ENCODE measurements at regions not wholly inside any gene's neighbourhood (a gene's known extent, or its start where the extent isn't known, plus 50 kb on each side); places are given as distances from the start of the nearest gene placed in this dataset.
A peak's percentile ranks its signal among the peaks of the same experiment; 100 is the strongest.
"Not testable (repeated sequence)": the region's sequence is repeated elsewhere in the genome, so short reads cannot be mapped to it uniquely, and the experiment has no call there.

DNA sequence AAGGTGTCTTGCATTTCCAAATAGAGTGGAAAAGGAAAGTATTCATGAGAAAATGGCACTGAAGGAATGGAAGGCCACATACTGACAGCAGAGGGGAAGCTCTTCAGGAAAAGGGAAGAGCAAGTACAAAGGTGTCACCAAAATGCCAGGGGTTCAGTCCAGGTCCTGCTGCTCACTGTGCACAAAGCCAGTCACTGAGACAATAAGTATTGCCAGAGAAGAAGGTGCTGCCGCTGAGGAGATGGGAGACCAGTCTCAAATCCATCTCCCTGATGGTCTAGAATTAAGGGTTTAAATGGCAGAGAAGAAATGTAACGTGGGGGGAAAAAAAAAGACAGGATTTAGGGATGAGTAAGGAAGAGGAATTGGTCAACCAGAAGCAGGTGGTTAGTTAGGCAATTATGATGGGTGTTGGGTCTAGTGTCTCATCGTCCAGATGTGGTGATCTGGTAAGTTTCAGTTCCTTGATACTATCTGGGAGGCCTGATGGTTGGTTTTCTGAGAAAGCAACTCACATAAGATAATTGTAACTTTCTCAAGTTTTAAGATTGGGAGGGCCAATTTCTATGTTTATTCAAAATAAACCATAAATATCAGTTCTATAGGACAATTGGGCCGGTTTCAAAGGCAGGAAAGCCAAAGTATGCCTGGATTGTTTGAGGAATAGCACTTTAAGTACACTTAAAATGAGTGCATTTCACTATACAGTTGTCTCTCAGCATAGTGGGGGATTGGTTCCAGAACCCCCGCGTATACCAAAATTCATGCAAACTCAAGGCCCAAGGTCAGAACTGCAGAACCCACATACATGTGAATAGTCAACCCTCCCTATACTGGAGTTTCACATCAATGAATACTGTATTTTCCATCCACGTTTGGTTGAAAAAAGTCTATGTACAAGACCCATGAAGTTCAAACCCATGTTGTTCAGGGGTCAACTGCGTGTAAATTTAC is 109.1 kb upstream of the DNAJC10 start:
- Histone ChIP-seq H3K36me3 (ENCODE audit: insufficient read depth, low read length) (no peaks in the 10 kb centered on the region), H3K4me3 (ENCODE audit: low read length in 2 of 2) (no peak overlapping the region), H3K9me3 (ENCODE audit: control insufficient read depth in 1 of 2, low read length in 2 of 2) (no peaks in the 10 kb centered on the region), H3K27me3 (ENCODE audit: insufficient read depth, low read length) (no peaks in the 10 kb centered on the region), H3K4me1 (ENCODE audit: insufficient read depth, low read length) (no peaks in the 10 kb centered on the region), H3K27ac (ENCODE audit: low read depth, low read length) (no peak overlapping the region)
- Mint-ChIP-seq H3K27me3 (peaks cover 5% of the 10 kb centered on the region in 2 donors), H3K9me3 (peaks cover 0 to 5% (median under 1%) of the 10 kb centered on the region in 8 donors), H3K4me1 (no peaks in the 10 kb centered on the region), H3K36me3 (no peaks in the 10 kb centered on the region), H3K4me3 (no peak overlapping the region), H3K27ac (no peak overlapping the region)
- no peak for DNase-seq
- CTCF ChIA-PET (ENCODE audit: partially characterized antibody): no interaction called here
- POLR2A ChIA-PET (ENCODE audit: partially characterized antibody): no interaction called here
- intact Hi-C loops (cut with micrococcal nuclease): no loop called here

DNA sequence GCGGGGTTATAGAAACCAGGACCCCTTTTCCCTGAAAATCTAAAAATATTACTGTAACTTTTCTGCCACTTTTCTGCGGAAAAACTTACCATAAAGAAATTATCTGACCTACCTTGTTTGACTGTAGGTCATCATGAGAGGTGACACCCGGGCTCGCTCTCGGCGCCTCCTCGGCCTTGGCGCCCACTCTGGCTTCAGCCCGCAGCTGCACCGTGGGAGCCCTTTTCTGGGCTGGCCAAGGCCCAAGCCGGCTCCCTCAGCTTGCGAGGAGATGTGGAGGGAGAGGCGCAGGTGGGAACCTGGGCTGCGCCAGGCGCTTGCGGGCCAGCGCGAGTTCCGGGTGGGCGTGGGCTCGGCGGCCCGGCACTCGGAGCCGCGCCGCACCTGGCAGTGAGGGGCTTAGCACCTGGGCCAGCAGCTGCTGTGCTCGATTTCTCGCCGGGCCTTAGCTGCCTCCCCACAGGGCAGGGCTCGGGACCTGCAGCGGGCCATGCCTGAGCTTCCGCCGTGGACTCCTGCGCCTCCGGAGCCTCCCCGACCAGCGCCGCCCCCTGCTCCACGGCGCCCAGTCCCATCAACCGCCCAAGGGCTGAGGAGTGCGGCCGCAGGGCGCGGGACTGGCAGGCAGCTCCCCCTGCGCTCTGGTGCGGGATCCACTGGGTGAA is 107.7 kb upstream of the DNAJC10 start:
- no peaks in the 10 kb centered on the region for H3K36me3 ChIP-seq (ENCODE audit: insufficient read depth, low read length)
- CTCF ChIA-PET (ENCODE audit: partially characterized antibody): no interaction called here
- peaks cover 3 to 5% of the 10 kb centered on the region in 2 donors for H3K27me3 Mint-ChIP-seq
- no peaks in the 10 kb centered on the region for H3K4me1 ChIP-seq (ENCODE audit: insufficient read depth, low read length)
- peaks cover 0 to 5% (median under 1%) of the 10 kb centered on the region in 8 donors for H3K9me3 Mint-ChIP-seq
- H3K27ac Mint-ChIP-seq: no peak overlapping the region
- intact Hi-C loops (cut with micrococcal nuclease): no loop called here
- H3K36me3 Mint-ChIP-seq: no peaks in the 10 kb centered on the region
- H3K4me3 Mint-ChIP-seq: no peak overlapping the region
- no peaks in the 10 kb centered on the region for H3K4me1 Mint-ChIP-seq
- no peaks in the 10 kb centered on the region for H3K27me3 ChIP-seq (ENCODE audit: insufficient read depth, low read length)
- no peak for DNase-seq
- no peaks in the 10 kb centered on the region for H3K9me3 ChIP-seq (ENCODE audit: control insufficient read depth in 1 of 2, low read length in 2 of 2)
- no peak overlapping the region for H3K4me3 ChIP-seq (ENCODE audit: low read length in 2 of 2)
- POLR2A ChIA-PET (ENCODE audit: partially characterized antibody): no interaction called here
- H3K27ac ChIP-seq (ENCODE audit: low read depth, low read length): no peak overlapping the region

DNA sequence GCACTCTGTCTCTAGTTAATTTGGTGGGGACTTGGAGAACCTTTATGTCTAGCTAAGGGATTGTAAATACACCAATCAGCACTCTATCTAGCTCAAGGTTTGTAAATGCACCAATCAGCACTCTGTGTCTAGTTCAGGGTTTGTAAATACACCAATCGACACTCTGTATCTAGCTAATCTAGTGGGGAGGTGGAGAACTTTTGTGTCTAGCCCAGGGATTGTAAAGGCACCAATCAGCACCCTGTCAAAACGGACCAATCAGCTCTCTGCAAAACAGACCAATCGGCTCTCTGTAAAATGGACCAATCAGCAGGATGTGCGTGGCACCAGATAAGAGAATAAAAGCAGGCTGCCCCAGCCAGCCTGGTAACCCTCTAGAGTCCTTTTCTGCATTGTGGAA is 107.1 kb upstream of the DNAJC10 start:
- H3K4me3 Mint-ChIP-seq; POLR2A ChIA-PET (ENCODE audit: partially characterized antibody); CTCF ChIA-PET (ENCODE audit: partially characterized antibody); H3K4me1 ChIP-seq (ENCODE audit: insufficient read depth, low read length); H3K4me1 Mint-ChIP-seq; H3K36me3 Mint-ChIP-seq; H3K27me3 ChIP-seq (ENCODE audit: insufficient read depth, low read length); DNase-seq; H3K27ac ChIP-seq (ENCODE audit: low read depth, low read length); intact Hi-C loops (cut with micrococcal nuclease); H3K9me3 Mint-ChIP-seq; H3K27ac Mint-ChIP-seq; H3K27me3 Mint-ChIP-seq; H3K9me3 ChIP-seq (ENCODE audit: control insufficient read depth in 1 of 2, low read length in 2 of 2); H3K36me3 ChIP-seq (ENCODE audit: insufficient read depth, low read length); H3K4me3 ChIP-seq (ENCODE audit: low read length in 2 of 2): not testable (repeated sequence)

DNA sequence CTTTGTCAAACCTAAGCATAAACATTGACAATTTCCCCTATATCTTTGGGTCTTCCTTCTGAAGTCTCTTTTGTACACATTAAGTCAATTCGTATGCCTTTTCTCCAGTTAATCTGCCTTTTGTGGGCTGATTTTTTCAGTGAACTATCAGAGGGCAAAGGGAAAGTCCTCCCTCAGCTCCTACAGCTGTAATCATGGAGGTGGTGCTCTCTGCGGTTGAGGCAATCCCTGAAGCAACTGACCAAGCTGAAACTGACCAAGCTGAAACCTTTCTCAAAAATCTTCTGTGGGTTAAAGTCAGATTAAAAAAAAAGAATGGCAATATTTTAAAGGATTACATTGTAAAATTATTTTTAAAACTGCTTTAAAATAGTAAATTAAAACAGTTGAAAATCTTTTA is 105.8 kb upstream of the DNAJC10 start:
- Histone ChIP-seq H3K4me1 (ENCODE audit: insufficient read depth, low read length) (no peaks in the 10 kb centered on the region), H3K36me3 (ENCODE audit: insufficient read depth, low read length) (no peaks in the 10 kb centered on the region), H3K9me3 (ENCODE audit: control insufficient read depth in 1 of 2, low read length in 2 of 2) (no peaks in the 10 kb centered on the region), H3K27me3 (ENCODE audit: insufficient read depth, low read length) (no peaks in the 10 kb centered on the region), H3K27ac (ENCODE audit: low read depth, low read length) (no peak overlapping the region), H3K4me3 (ENCODE audit: low read length in 2 of 2) (no peak overlapping the region)
- no peak overlapping the region for H3K27ac Mint-ChIP-seq
- no peak for DNase-seq
- POLR2A ChIA-PET (ENCODE audit: partially characterized antibody): no interaction called here
- H3K27me3 Mint-ChIP-seq: peaks cover 3 to 5% of the 10 kb centered on the region in 2 donors
- H3K4me3 Mint-ChIP-seq: no peak overlapping the region
- H3K36me3 Mint-ChIP-seq: no peaks in the 10 kb centered on the region
- H3K4me1 Mint-ChIP-seq: no peaks in the 10 kb centered on the region
- intact Hi-C loops (cut with micrococcal nuclease): no loop called here
- CTCF ChIA-PET (ENCODE audit: partially characterized antibody): no interaction called here
- H3K9me3 Mint-ChIP-seq: peaks cover 0 to 5% (median under 1%) of the 10 kb centered on the region in 8 donors

DNA sequence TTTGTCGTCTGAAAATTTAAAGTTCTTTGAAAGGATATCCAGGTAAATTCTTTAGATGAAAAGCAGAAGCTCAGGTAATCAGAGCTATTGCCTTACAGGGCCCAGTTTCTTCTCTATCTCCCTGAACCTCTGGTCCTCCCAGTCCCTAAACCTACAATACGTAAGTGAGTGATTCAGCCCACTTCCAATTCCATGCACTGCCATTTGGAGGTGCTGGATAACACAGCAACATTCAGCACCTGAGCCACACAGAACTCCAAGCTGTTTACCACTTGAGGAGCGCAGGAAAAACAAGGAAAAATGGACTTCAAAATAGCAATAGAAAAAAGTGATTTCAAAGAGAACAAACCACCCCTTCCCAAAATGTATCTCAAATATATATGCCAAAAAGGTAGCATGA is 105.0 kb upstream of the DNAJC10 start:
- ChIA-PET CTCF (ENCODE audit: partially characterized antibody) (no interaction called here), POLR2A (ENCODE audit: partially characterized antibody) (no interaction called here)
- H3K4me3 ChIP-seq (ENCODE audit: low read length in 2 of 2): no peak overlapping the region
- H3K9me3 ChIP-seq (ENCODE audit: control insufficient read depth in 1 of 2, low read length in 2 of 2): no peaks in the 10 kb centered on the region
- peak overlapping the region in 1 of 7 donors; percentile 32 for H3K27ac Mint-ChIP-seq
- H3K36me3 Mint-ChIP-seq: no peaks in the 10 kb centered on the region
- no peak overlapping the region for H3K27ac ChIP-seq (ENCODE audit: low read depth, low read length)
- H3K9me3 Mint-ChIP-seq: peaks cover 0 to 5% (median under 1%) of the 10 kb centered on the region in 8 donors
- no peaks in the 10 kb centered on the region for H3K4me1 ChIP-seq (ENCODE audit: insufficient read depth, low read length)
- intact Hi-C loops (cut with micrococcal nuclease): no loop called here
- H3K27me3 Mint-ChIP-seq: peaks cover 3 to 4% of the 10 kb centered on the region in 2 donors
- no peaks in the 10 kb centered on the region for H3K4me1 Mint-ChIP-seq
- no peak for DNase-seq
- H3K36me3 ChIP-seq (ENCODE audit: insufficient read depth, low read length): no peaks in the 10 kb centered on the region
- H3K4me3 Mint-ChIP-seq: no peak overlapping the region
- no peaks in the 10 kb centered on the region for H3K27me3 ChIP-seq (ENCODE audit: insufficient read depth, low read length)

DNA sequence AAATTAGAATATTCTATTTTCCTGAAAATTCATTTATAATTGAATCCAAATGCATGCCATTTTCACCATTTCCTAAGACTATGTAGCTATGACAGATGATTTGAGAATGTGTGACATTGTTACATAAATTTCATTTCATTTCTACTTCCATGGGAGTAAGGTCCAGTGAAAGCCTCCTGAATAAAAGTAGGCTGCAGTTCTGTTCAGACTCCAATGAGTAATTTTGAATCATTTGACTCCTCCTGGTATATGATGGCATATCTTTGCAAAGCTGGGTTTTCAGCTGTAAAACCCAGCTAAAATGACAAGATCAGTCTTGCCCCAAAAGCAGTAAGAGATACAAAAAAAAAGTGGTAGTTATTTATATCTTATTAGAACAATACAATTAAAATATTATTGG is 101.0 kb upstream of the DNAJC10 start:
- no peaks in the 10 kb centered on the region for H3K4me1 Mint-ChIP-seq
- no peaks in the 10 kb centered on the region for H3K9me3 Mint-ChIP-seq
- no peaks in the 10 kb centered on the region for H3K27me3 ChIP-seq (ENCODE audit: insufficient read depth, low read length)
- H3K36me3 Mint-ChIP-seq: no peaks in the 10 kb centered on the region
- no peaks in the 10 kb centered on the region for H3K4me1 ChIP-seq (ENCODE audit: insufficient read depth, low read length)
- intact Hi-C loops (cut with micrococcal nuclease): no loop called here
- no peak overlapping the region for H3K4me3 ChIP-seq (ENCODE audit: low read length in 2 of 2)
- CTCF ChIA-PET (ENCODE audit: partially characterized antibody): interaction anchor here (1.6 kb wide), 1 partner anchor 52 kb away, joined by 3 read pairs; no protein-coding TSS in a partner anchor
- POLR2A ChIA-PET (ENCODE audit: partially characterized antibody): no interaction called here
- no peak overlapping the region for H3K27ac Mint-ChIP-seq
- H3K36me3 ChIP-seq (ENCODE audit: insufficient read depth, low read length): no peaks in the 10 kb centered on the region
- H3K27ac ChIP-seq (ENCODE audit: low read depth, low read length): no peak overlapping the region
- no peak overlapping the region for H3K4me3 Mint-ChIP-seq
- H3K27me3 Mint-ChIP-seq: peaks cover 2 to 3% of the 10 kb centered on the region in 2 donors
- no peak for DNase-seq
- no peaks in the 10 kb centered on the region for H3K9me3 ChIP-seq (ENCODE audit: control insufficient read depth in 1 of 2, low read length in 2 of 2)

DNA sequence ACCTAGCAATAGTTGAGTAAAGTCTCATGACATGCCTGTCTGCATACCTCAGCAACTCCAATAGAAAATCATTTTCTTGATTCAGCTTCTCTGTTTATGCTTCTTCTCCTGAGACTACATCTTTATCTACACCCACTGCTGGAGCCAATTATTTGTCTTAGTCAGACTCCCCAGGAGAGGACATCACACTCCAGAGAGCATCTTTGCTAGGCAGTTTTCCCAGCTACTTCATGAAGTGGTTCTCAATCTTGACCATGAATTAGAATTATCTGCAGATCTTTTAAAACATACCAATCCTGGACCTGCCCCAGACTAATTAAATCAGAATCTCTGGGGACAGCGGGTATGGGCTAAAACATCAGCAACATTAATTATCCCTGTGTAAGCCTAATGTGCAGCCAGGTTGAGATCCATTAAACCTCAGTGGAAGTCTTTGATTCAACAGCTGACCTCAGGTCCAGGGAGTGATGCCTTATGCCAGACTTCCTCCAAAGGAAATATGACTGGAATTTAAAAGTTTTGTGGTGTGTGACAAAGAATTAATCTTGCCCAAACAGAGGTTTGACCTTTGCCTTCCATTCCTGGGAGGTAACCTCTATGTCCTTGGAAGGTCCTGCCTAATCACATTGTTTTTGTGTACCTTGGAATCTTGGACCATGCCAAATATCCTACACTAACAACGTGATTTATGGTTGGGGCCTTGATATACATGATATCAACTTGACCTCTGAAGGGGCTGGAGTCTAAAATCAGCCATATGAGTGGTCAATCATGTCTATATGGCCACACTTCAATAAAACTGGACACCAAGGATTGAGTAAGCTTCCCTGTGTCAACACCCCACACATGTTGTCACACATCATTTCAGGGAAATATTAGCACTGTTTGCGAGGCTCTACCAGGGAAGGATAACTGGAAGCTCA is 99.3 kb upstream of the DNAJC10 start:
- no peak overlapping the region for H3K27ac ChIP-seq (ENCODE audit: low read depth, low read length)
- Mint-ChIP-seq H3K36me3 (no peaks in the 10 kb centered on the region), H3K4me1 (no peaks in the 10 kb centered on the region), H3K9me3 (no peaks in the 10 kb centered on the region), H3K4me3 (no peak overlapping the region), H3K27me3 (peaks cover 0 to 2% of the 10 kb centered on the region in 2 donors), H3K27ac (no peak overlapping the region)
- intact Hi-C loops (cut with micrococcal nuclease): no loop called here
- POLR2A ChIA-PET (ENCODE audit: partially characterized antibody): no interaction called here
- H3K36me3 ChIP-seq (ENCODE audit: insufficient read depth, low read length): no peaks in the 10 kb centered on the region
- H3K4me3 ChIP-seq (ENCODE audit: low read length in 2 of 2): no peak overlapping the region
- no peak for DNase-seq
- no peaks in the 10 kb centered on the region for H3K4me1 ChIP-seq (ENCODE audit: insufficient read depth, low read length)
- H3K27me3 ChIP-seq (ENCODE audit: insufficient read depth, low read length): no peaks in the 10 kb centered on the region
- no peaks in the 10 kb centered on the region for H3K9me3 ChIP-seq (ENCODE audit: control insufficient read depth in 1 of 2, low read length in 2 of 2)
- CTCF ChIA-PET (ENCODE audit: partially characterized antibody): interaction anchor here (1.6 kb wide), 1 partner anchor 50 kb away, joined by 3 read pairs; no protein-coding TSS in a partner anchor
